Activated CD4-positive, alpha-beta T cell treated with anti-CD3 and anti-CD28 coated beads for 36 hours (primary cell): ENCODE measurements at regions not wholly inside any gene's neighbourhood (a gene's known extent, or its start where the extent isn't known, plus 50 kb on each side); places are given as distances from the start of the nearest gene placed in this dataset.

Experiments
- ATAC-seq: fragments of 200-7000 bp; cut with Tn5 transposase; one replicate; pipeline ENCODE4 v1.10.0; 2021; ENCODE audit warnings: mild to moderate bottlenecking, moderate library complexity
- CTCF ChIA-PET: fragments of 350-600 bp; sonication (Branson Sonifier 250); formaldehyde crosslinking; loops from one replicate; lab custom pipeline; 2021; ENCODE audit warnings: antibody characterized with exemption; lab: Charles Lee
- POLR2A ChIA-PET: fragments of 350-600 bp; sonication (Branson Sonifier 250); formaldehyde crosslinking; loops from one replicate; lab custom pipeline; 2021; ENCODE audit warnings: antibody characterized with exemption, inconsistent platforms; lab: Charles Lee
- DNase-seq: peaks from one replicate; pipeline ENCODE4 v3.0.0-alpha.2; 2020
- H3K27ac Mint-ChIP-seq: one replicate; pipeline ENCODE4 v1.8.0; 2021; ENCODE audit warnings: mixed read lengths
- H3K27me3 Mint-ChIP-seq: one replicate; pipeline ENCODE4 v1.8.0; 2021; ENCODE audit warnings: mixed read lengths
- H3K36me3 Mint-ChIP-seq: one replicate; pipeline ENCODE4 v1.8.0; 2021; ENCODE audit warnings: low read depth, mixed read lengths
- H3K4me1 Mint-ChIP-seq: one replicate; pipeline ENCODE4 v1.8.0; 2021; ENCODE audit warnings: mixed read lengths
- H3K4me3 Mint-ChIP-seq: one replicate; pipeline ENCODE4 v1.8.0; 2021; ENCODE audit warnings: mild to moderate bottlenecking, moderate library complexity, mixed read lengths
- H3K9me3 Mint-ChIP-seq: one replicate; pipeline ENCODE4 v1.8.0; 2021; ENCODE audit warnings: low read depth, mixed read lengths
- intact Hi-C, 2 experiments: fragments of 100-400 bp; cut with DNase I in 1 of 2; cut with micrococcal nuclease in 1 of 2; formaldehyde crosslinking; loops; one replicate each; pipeline versions ENCODE4 v1.14.2 to v1.15.1; 2022 to 2024; cut with DNase I, micrococcal nuclease

GRCh38 chr3:164658125-164658524 lies 420.2 kb downstream of the SI start:
- POLR2A ChIA-PET = no interaction called here
- ATAC-seq (no peak), DNase-seq (no peak)
- H3K27me3 Mint-ChIP-seq = no peaks in the 10 kb centered on the region
- no peaks in the 10 kb centered on the region for H3K4me1 Mint-ChIP-seq
- no peak overlapping the region for H3K4me3 Mint-ChIP-seq
- intact Hi-C loops = no loop called here
- no peak overlapping the region for H3K27ac Mint-ChIP-seq
- H3K9me3 Mint-ChIP-seq = no peaks in the 10 kb centered on the region
- CTCF ChIA-PET = no interaction called here
- H3K36me3 Mint-ChIP-seq = no peaks in the 10 kb centered on the region

- DNase-seq (no peak), ATAC-seq (no peak)
- H3K27ac Mint-ChIP-seq = no peak overlapping the region
- intact Hi-C loops = no loop called here
- no peaks in the 10 kb centered on the region for H3K36me3 Mint-ChIP-seq
- H3K9me3 Mint-ChIP-seq = no peaks in the 10 kb centered on the region
- no peaks in the 10 kb centered on the region for H3K4me1 Mint-ChIP-seq
- no peaks in the 10 kb centered on the region for H3K27me3 Mint-ChIP-seq
- ChIA-PET POLR2A (no interaction called here), CTCF (no interaction called here)
- no peak overlapping the region for H3K4me3 Mint-ChIP-seq
Measured at GRCh38 chr3:164657631-164658030, 420.7 kb downstream of the SI start.

- no peaks in the 10 kb centered on the region for H3K4me1 Mint-ChIP-seq
- intact Hi-C loops = no loop called here
- DNase-seq (no peak), ATAC-seq (no peak)
- H3K36me3 Mint-ChIP-seq = no peaks in the 10 kb centered on the region
- H3K27ac Mint-ChIP-seq = no peak overlapping the region
- CTCF ChIA-PET = no interaction called here
- H3K27me3 Mint-ChIP-seq = no peaks in the 10 kb centered on the region
- POLR2A ChIA-PET = no interaction called here
- no peak overlapping the region for H3K4me3 Mint-ChIP-seq
- H3K9me3 Mint-ChIP-seq = peaks cover 9% of the 10 kb centered on the region
Measured at GRCh38 chr3:164655462-164655861, 422.8 kb downstream of the SI start.

- Mint-ChIP-seq H3K4me1 (no peaks in the 10 kb centered on the region), H3K4me3 (no peak overlapping the region), H3K27me3 (no peaks in the 10 kb centered on the region), H3K27ac (no peak overlapping the region), H3K36me3 (no peaks in the 10 kb centered on the region), H3K9me3 (peaks cover 3% of the 10 kb centered on the region)
- DNase-seq (no peak), ATAC-seq (no peak)
- CTCF ChIA-PET = no interaction called here
- intact Hi-C loops = no loop called here
- POLR2A ChIA-PET = no interaction called here
Measured at GRCh38 chr3:164641071-164641470, 437.2 kb downstream of the SI start.

GRCh38 chr3:164640591-164640990 lies 437.7 kb downstream of the SI start:
- DNase-seq = no peak
- H3K27ac Mint-ChIP-seq = no peak overlapping the region
- no peak for ATAC-seq
- ChIA-PET POLR2A (no interaction called here), CTCF (no interaction called here)
- no peaks in the 10 kb centered on the region for H3K36me3 Mint-ChIP-seq
- H3K4me1 Mint-ChIP-seq = no peaks in the 10 kb centered on the region
- H3K4me3 Mint-ChIP-seq = no peak overlapping the region
- H3K9me3 Mint-ChIP-seq = peaks cover 3% of the 10 kb centered on the region
- intact Hi-C loops = no loop called here
- no peaks in the 10 kb centered on the region for H3K27me3 Mint-ChIP-seq

- intact Hi-C loops = no loop called here
- DNase-seq = no peak
- ATAC-seq = no peak
- ChIA-PET CTCF (no interaction called here), POLR2A (no interaction called here)
- peaks cover 2% of the 10 kb centered on the region for H3K9me3 Mint-ChIP-seq
- H3K27me3 Mint-ChIP-seq = no peaks in the 10 kb centered on the region
- no peaks in the 10 kb centered on the region for H3K4me1 Mint-ChIP-seq
- no peak overlapping the region for H3K4me3 Mint-ChIP-seq
- no peak overlapping the region for H3K27ac Mint-ChIP-seq
- H3K36me3 Mint-ChIP-seq = no peaks in the 10 kb centered on the region
Measured at GRCh38 chr3:164620956-164621355, 457.3 kb downstream of the SI start.

- Mint-ChIP-seq H3K36me3 (no peaks in the 10 kb centered on the region), H3K27ac (no peak overlapping the region), H3K4me3 (no peak overlapping the region), H3K9me3 (peaks cover 2% of the 10 kb centered on the region), H3K4me1 (no peaks in the 10 kb centered on the region), H3K27me3 (no peaks in the 10 kb centered on the region)
- ATAC-seq (no peak), DNase-seq (no peak)
- intact Hi-C loops = no loop called here
- ChIA-PET POLR2A (no interaction called here), CTCF (no interaction called here)
Measured at GRCh38 chr3:164620423-164620822, 457.9 kb downstream of the SI start.

GRCh38 chr3:164612751-164613150 lies 465.5 kb downstream of the SI start:
- no peak overlapping the region for H3K4me3 Mint-ChIP-seq
- ATAC-seq (no peak), DNase-seq (no peak)
- H3K4me1 Mint-ChIP-seq = no peaks in the 10 kb centered on the region
- H3K27me3 Mint-ChIP-seq = no peaks in the 10 kb centered on the region
- H3K36me3 Mint-ChIP-seq = no peaks in the 10 kb centered on the region
- POLR2A ChIA-PET = no interaction called here
- intact Hi-C loops = no loop called here
- peaks cover 2% of the 10 kb centered on the region for H3K9me3 Mint-ChIP-seq
- CTCF ChIA-PET = no interaction called here
- H3K27ac Mint-ChIP-seq = no peak overlapping the region

- CTCF ChIA-PET = no interaction called here
- Mint-ChIP-seq H3K9me3 (no peaks in the 10 kb centered on the region), H3K27me3 (no peaks in the 10 kb centered on the region), H3K4me1 (no peaks in the 10 kb centered on the region), H3K36me3 (no peaks in the 10 kb centered on the region), H3K4me3 (no peak overlapping the region), H3K27ac (no peak overlapping the region)
- ATAC-seq (no peak), DNase-seq (no peak)
- intact Hi-C loops = no loop called here
- POLR2A ChIA-PET = no interaction called here
Measured at GRCh38 chr3:164608554-164609276, 469.6 kb downstream of the SI start.

GRCh38 chr3:164604687-164605086 lies 473.6 kb downstream of the SI start:
- intact Hi-C loops = no loop called here
- no peaks in the 10 kb centered on the region for H3K9me3 Mint-ChIP-seq
- ATAC-seq = no peak
- POLR2A ChIA-PET = no interaction called here
- CTCF ChIA-PET = no interaction called here
- no peak overlapping the region for H3K27ac Mint-ChIP-seq
- H3K4me3 Mint-ChIP-seq = no peak overlapping the region
- DNase-seq = no peak
- H3K27me3 Mint-ChIP-seq = no peaks in the 10 kb centered on the region
- no peaks in the 10 kb centered on the region for H3K4me1 Mint-ChIP-seq
- no peaks in the 10 kb centered on the region for H3K36me3 Mint-ChIP-seq

- POLR2A ChIA-PET = no interaction called here
- intact Hi-C loops = no loop called here
- H3K4me1 Mint-ChIP-seq = no peaks in the 10 kb centered on the region
- no peaks in the 10 kb centered on the region for H3K27me3 Mint-ChIP-seq
- no peak overlapping the region for H3K4me3 Mint-ChIP-seq
- no peaks in the 10 kb centered on the region for H3K36me3 Mint-ChIP-seq
- peaks cover 5% of the 10 kb centered on the region for H3K9me3 Mint-ChIP-seq
- no peak overlapping the region for H3K27ac Mint-ChIP-seq
- no peak for DNase-seq
- no peak for ATAC-seq
- CTCF ChIA-PET = no interaction called here
Measured at GRCh38 chr3:164577667-164578210, 500.6 kb downstream of the SI start.

GRCh38 chr3:164572436-164572835 lies 505.9 kb downstream of the SI start:
- Mint-ChIP-seq H3K27ac (no peak overlapping the region), H3K4me1 (no peaks in the 10 kb centered on the region), H3K9me3 (peaks cover 5% of the 10 kb centered on the region), H3K4me3 (no peak overlapping the region), H3K27me3 (no peaks in the 10 kb centered on the region), H3K36me3 (no peaks in the 10 kb centered on the region)
- intact Hi-C loops = no loop called here
- ATAC-seq (no peak), DNase-seq (no peak)
- CTCF ChIA-PET = no interaction called here
- POLR2A ChIA-PET = no interaction called here
